ENCODE measurements at regions not wholly inside any gene's neighbourhood (a gene's known extent, or its start where the extent isn't known, plus 50 kb on each side); places are given as distances from the start of the nearest gene placed in this dataset.

GRCh38 chr6:53446151-53446550, 97.4 kb upstream of the ELOVL5 start:
- Mint-ChIP-seq H3K4me3 (no peak overlapping the region), H3K36me3 (peaks cover 0 to 8% of the 10 kb centered on the region in 2 donors), H3K27ac (peak overlapping the region in 1 of 6 donors; percentile 19), H3K27me3 (no peaks in the 10 kb centered on the region), H3K9me3 (peaks cover 2 to 11% (median 5%) of the 10 kb centered on the region in 7 donors), H3K4me1 (peaks cover 3 to 12% (median 6%) of the 10 kb centered on the region in 3 donors)
- ATAC-seq (ENCODE audit: low read depth in 2 of 2): no peak
- DNase-seq: no peak

DNA sequence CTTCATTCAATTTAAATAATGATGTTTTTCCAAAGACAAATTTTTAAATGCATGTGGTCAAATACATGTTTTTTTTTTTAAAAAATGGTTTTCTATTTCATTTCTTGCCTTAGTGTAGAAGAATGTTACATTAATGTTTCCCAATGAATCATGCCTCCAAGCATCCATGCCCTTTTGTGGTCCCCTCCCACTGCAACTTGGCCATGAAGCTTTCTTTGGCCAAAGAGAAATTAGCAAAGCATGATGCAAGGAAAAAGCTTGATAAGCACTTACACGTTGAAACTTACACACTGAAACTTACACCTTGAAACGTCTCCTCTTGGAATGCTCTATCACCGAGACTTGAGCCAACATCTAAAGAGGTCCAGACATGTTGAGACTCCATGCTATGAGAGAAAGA, 93.0 kb upstream of the ELOVL5 start:
- no peaks in the 10 kb centered on the region for H3K27me3 Mint-ChIP-seq
- H3K36me3 Mint-ChIP-seq: no peaks in the 10 kb centered on the region
- ATAC-seq (ENCODE audit: low read depth in 2 of 2) (no peak), DNase-seq (no peak)
- no peaks in the 10 kb centered on the region for H3K9me3 Mint-ChIP-seq
- peaks cover 2 to 29% (median 10%) of the 10 kb centered on the region in 3 donors for H3K4me1 Mint-ChIP-seq
- H3K27ac Mint-ChIP-seq: peak overlapping the region in 1 of 6 donors; percentile 15
- peak overlapping the region in 1 of 8 donors; percentile 1 for H3K4me3 Mint-ChIP-seq

GRCh38 chr6:53441035-53441493, 92.3 kb upstream of the ELOVL5 start:
- ATAC-seq (ENCODE audit: low read depth in 2 of 2) (no peak), DNase-seq (no peak)
- no peak overlapping the region for H3K4me3 Mint-ChIP-seq
- H3K27ac Mint-ChIP-seq: no peak overlapping the region
- H3K9me3 Mint-ChIP-seq: no peaks in the 10 kb centered on the region
- H3K27me3 Mint-ChIP-seq: no peaks in the 10 kb centered on the region
- H3K4me1 Mint-ChIP-seq: peaks cover 2 to 32% (median 10%) of the 10 kb centered on the region in 3 donors
- no peaks in the 10 kb centered on the region for H3K36me3 Mint-ChIP-seq

GRCh38 chr6:53440336-53440945, 91.7 kb upstream of the ELOVL5 start:
- no peak for DNase-seq
- Mint-ChIP-seq H3K4me1 (peaks cover 2 to 29% (median 8%) of the 10 kb centered on the region in 3 donors), H3K27me3 (no peaks in the 10 kb centered on the region), H3K36me3 (no peaks in the 10 kb centered on the region), H3K27ac (peak overlapping the region in 1 of 6 donors; percentile 28), H3K9me3 (no peaks in the 10 kb centered on the region), H3K4me3 (no peak overlapping the region)
- ATAC-seq (ENCODE audit: low read depth in 2 of 2): no peak

DNA sequence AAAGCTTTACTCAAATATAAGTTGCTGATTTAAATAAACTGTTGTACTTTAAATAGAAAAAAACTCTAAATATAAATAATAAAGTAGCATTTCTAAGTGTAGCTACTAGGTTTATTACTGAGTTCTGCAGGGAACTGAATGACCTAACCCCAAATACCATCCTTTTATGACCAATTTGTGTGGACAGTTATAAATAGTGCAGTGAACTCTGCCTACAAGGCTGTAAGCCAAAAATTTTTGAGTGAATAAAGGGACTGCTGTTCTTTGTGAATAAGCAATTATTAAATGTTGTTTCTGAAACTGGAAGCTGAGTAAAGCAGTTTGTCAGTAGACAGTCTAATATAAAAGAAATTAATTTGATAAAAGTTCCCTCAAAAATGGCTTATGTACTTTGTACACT, 90.8 kb upstream of the ELOVL5 start:
- peaks cover 2 to 27% (median 7%) of the 10 kb centered on the region in 3 donors for H3K4me1 Mint-ChIP-seq
- H3K27ac Mint-ChIP-seq: no peak overlapping the region
- no peaks in the 10 kb centered on the region for H3K36me3 Mint-ChIP-seq
- H3K27me3 Mint-ChIP-seq: no peaks in the 10 kb centered on the region
- H3K9me3 Mint-ChIP-seq: no peaks in the 10 kb centered on the region
- no peak overlapping the region for H3K4me3 Mint-ChIP-seq
- DNase-seq (no peak), ATAC-seq (ENCODE audit: low read depth in 2 of 2) (no peak)

GRCh38 chr6:53437557-53438202, 88.9 kb upstream of the ELOVL5 start:
- peak; percentile 14 for DNase-seq
- peak; percentile 56 to 67 for ATAC-seq (ENCODE audit: low read depth in 2 of 2)
- Mint-ChIP-seq H3K4me1 (peaks cover 2 to 34% (median 7%) of the 10 kb centered on the region in 3 donors), H3K36me3 (no peaks in the 10 kb centered on the region), H3K4me3 (no peak overlapping the region), H3K27me3 (no peaks in the 10 kb centered on the region), H3K9me3 (no peaks in the 10 kb centered on the region), H3K27ac (peak overlapping the region in 2 of 6 donors; percentile 69 to 86)

DNA sequence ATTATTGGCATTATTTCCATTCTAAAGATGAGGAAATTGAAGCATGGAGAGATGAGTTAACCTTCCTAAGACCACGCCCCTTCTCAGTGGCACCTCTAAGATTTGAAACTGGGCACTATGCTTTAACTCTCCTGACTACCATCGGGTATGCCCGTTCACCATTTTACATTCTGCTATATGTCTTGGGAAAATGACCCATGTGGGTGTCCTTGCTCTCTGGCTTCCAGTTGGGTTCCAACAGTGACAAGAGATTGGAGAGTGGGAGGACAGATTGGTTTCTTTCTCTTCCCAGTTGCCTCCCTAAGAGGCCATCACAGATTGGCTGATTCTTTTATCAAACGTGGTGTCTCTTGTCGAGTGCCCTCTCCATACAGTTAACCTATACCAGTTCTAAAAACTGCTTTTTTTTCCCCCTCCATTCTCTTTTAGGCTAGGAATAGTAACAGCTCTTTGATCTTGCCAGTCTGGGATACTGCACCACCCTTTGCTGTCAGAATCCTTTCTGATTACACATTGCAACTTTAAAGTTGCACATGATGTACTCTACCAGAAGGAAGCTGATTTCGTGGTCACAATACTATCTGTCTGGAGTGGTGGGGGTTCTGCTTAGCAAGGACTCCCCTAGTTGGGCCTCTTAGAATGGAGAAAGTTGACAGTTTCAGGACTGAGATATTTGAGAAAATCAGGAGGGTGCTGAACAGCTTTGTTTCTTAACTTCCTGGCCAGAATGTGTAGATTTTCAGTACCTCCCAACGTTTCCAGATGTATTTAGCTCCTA, 88.0 kb upstream of the ELOVL5 start:
- no peaks in the 10 kb centered on the region for H3K9me3 Mint-ChIP-seq
- ATAC-seq (ENCODE audit: low read depth in 2 of 2): no peak
- H3K36me3 Mint-ChIP-seq: no peaks in the 10 kb centered on the region
- peaks cover 4 to 38% (median 7%) of the 10 kb centered on the region in 3 donors for H3K4me1 Mint-ChIP-seq
- no peak overlapping the region for H3K27ac Mint-ChIP-seq
- H3K4me3 Mint-ChIP-seq: no peak overlapping the region
- DNase-seq: no peak
- H3K27me3 Mint-ChIP-seq: no peaks in the 10 kb centered on the region

GRCh38 chr6:53433951-53434285, 85.2 kb upstream of the ELOVL5 start:
- Mint-ChIP-seq H3K36me3 (no peaks in the 10 kb centered on the region), H3K27me3 (no peaks in the 10 kb centered on the region)
- no peak for ATAC-seq (ENCODE audit: low read depth in 2 of 2)

GRCh38 chr6:53433261-53433950, 84.7 kb upstream of the ELOVL5 start:
- ATAC-seq (ENCODE audit: low read depth in 2 of 2) (no peak), DNase-seq (no peak)
- peak overlapping the region in 2 of 6 donors; percentile 6 to 42 for H3K27ac Mint-ChIP-seq
- no peaks in the 10 kb centered on the region for H3K9me3 Mint-ChIP-seq
- H3K4me3 Mint-ChIP-seq: no peak overlapping the region
- peaks cover 7 to 38% (median 7%) of the 10 kb centered on the region in 3 donors for H3K4me1 Mint-ChIP-seq
- H3K36me3 Mint-ChIP-seq: no peaks in the 10 kb centered on the region
- no peaks in the 10 kb centered on the region for H3K27me3 Mint-ChIP-seq

More at GRCh38 chr6:53433951-53434285, 85.2 kb upstream of the ELOVL5 start:
- DNase-seq: no peak
- peaks cover 7 to 37% (median 7%) of the 10 kb centered on the region in 3 donors for H3K4me1 Mint-ChIP-seq
- peak overlapping the region in 1 of 6 donors; percentile 42 for H3K27ac Mint-ChIP-seq
- H3K4me3 Mint-ChIP-seq: no peak overlapping the region
- H3K9me3 Mint-ChIP-seq: no peaks in the 10 kb centered on the region

GRCh38 chr6:53432318-53433161, 83.8 kb upstream of the ELOVL5 start:
- H3K27ac Mint-ChIP-seq: peak overlapping the region in 2 of 6 donors; percentile 9 to 24
- ATAC-seq (ENCODE audit: low read depth in 2 of 2): no peak
- no peaks in the 10 kb centered on the region for H3K36me3 Mint-ChIP-seq

DNA sequence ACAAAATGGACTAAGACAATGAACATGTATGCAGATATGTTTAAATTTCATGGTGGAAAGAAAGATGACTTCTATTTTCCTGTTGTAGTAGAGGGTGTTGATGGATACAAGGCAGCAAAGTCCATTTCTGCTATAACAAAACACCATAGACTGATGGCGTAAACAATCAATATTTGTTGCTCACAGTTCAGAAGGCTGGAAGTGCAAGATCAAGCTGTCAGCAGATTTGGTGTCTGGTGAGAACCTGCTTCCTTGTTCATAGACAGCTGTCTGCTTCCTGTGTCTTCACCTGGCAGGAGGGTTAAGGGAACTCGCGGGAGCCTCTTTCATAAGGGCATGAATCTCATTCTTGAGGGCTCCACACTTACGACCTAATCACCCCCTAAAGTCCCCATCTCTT, 83.0 kb upstream of the ELOVL5 start:
- Mint-ChIP-seq H3K36me3 (no peaks in the 10 kb centered on the region), H3K4me3 (no peak overlapping the region), H3K9me3 (no peaks in the 10 kb centered on the region), H3K27ac (peak overlapping the region in 2 of 6 donors; percentile 40 to 57), H3K27me3 (no peaks in the 10 kb centered on the region), H3K4me1 (peaks cover 0 to 30% (median 5%) of the 10 kb centered on the region in 3 donors)
- ATAC-seq (ENCODE audit: low read depth in 2 of 2) (no peak), DNase-seq (no peak)

More at GRCh38 chr6:53432318-53433161, 83.8 kb upstream of the ELOVL5 start:
- Mint-ChIP-seq H3K9me3 (no peaks in the 10 kb centered on the region), H3K27me3 (no peaks in the 10 kb centered on the region), H3K4me1 (peaks cover 3 to 33% (median 5%) of the 10 kb centered on the region in 3 donors), H3K4me3 (no peak overlapping the region)
- DNase-seq: no peak

GRCh38 chr6:53429401-53429800, 80.7 kb upstream of the ELOVL5 start:
- Mint-ChIP-seq H3K9me3 (no peaks in the 10 kb centered on the region), H3K27ac (peak overlapping the region in 1 of 6 donors; percentile 21), H3K27me3 (no peaks in the 10 kb centered on the region), H3K4me3 (no peak overlapping the region), H3K36me3 (no peaks in the 10 kb centered on the region), H3K4me1 (peaks cover 7 to 37% (median 7%) of the 10 kb centered on the region in 3 donors)
- DNase-seq: no peak
- ATAC-seq (ENCODE audit: low read depth in 2 of 2): no peak

Data from naive B cell (primary cell).